GM08714 (cell line): ENCODE measurements at regions not wholly inside any gene's neighbourhood (a gene's known extent, or its start where the extent isn't known, plus 50 kb on each side); places are given as distances from the start of the nearest gene placed in this dataset.

Source experiments
- H3K4me3 ChIP-seq: fragments of 200-500 bp; sonication (Bioruptor generic); 2 replicates; pipeline ENCODE4 v1.5.1; 2014; ENCODE audit warnings: mild to moderate bottlenecking, low read length, inconsistent platforms
- ZNF274 ChIP-seq: IDR thresholded peaks from 2 replicates; pipeline ENCODE4 v1.6.1; 2012; ENCODE audit warnings: mild to moderate bottlenecking, low read depth, low read length

- H3K4me3 ChIP-seq: no peak overlapping the region
- TF ChIP-seq ZNF274: no peak
These were observed 1395.0 kb upstream of the ADGRL3 start for GRCh38 chr4:59805176-59805575.

GRCh38 chr4:59814402-59815010 lies 1385.6 kb upstream of the ADGRL3 start:
- no peak overlapping the region for H3K4me3 ChIP-seq
- TF ChIP-seq ZNF274: no peak

GRCh38 chr4:59818656-59819055 lies 1381.5 kb upstream of the ADGRL3 start:
- TF ChIP-seq ZNF274: no peak
- peak overlapping the region; percentile 41; the same call in 1 of the 2 replicates for H3K4me3 ChIP-seq

GRCh38 chr4:59823311-59823710 lies 1376.8 kb upstream of the ADGRL3 start:
- H3K4me3 ChIP-seq: no peak overlapping the region
- TF ChIP-seq ZNF274: no peak

- no peak for TF ChIP-seq ZNF274
- no peak overlapping the region for H3K4me3 ChIP-seq
These were observed 1375.0 kb upstream of the ADGRL3 start for GRCh38 chr4:59825104-59825503.

GRCh38 chr4:59831746-59832145 lies 1368.4 kb upstream of the ADGRL3 start:
- no peak overlapping the region for H3K4me3 ChIP-seq
- no peak for TF ChIP-seq ZNF274

- H3K4me3 ChIP-seq: no peak overlapping the region
- no peak for TF ChIP-seq ZNF274
These were observed 1365.2 kb upstream of the ADGRL3 start for GRCh38 chr4:59834943-59835342.

GRCh38 chr4:59837751-59838150 lies 1362.4 kb upstream of the ADGRL3 start:
- TF ChIP-seq ZNF274: no peak
- no peak overlapping the region for H3K4me3 ChIP-seq

GRCh38 chr4:59838236-59838635 lies 1361.9 kb upstream of the ADGRL3 start:
- no peak overlapping the region for H3K4me3 ChIP-seq
- TF ChIP-seq ZNF274: no peak

- H3K4me3 ChIP-seq: no peak overlapping the region
- no peak for TF ChIP-seq ZNF274
These were observed 1358.4 kb upstream of the ADGRL3 start for GRCh38 chr4:59841698-59842097.

- no peak for TF ChIP-seq ZNF274
- H3K4me3 ChIP-seq: no peak overlapping the region
These were observed 1351.7 kb upstream of the ADGRL3 start for GRCh38 chr4:59848457-59848856.

- H3K4me3 ChIP-seq: no peak overlapping the region
- TF ChIP-seq ZNF274: no peak
These were observed 1344.3 kb upstream of the ADGRL3 start for GRCh38 chr4:59855630-59856352.

- H3K4me3 ChIP-seq: no peak overlapping the region
- no peak for TF ChIP-seq ZNF274
These were observed 1331.1 kb upstream of the ADGRL3 start for GRCh38 chr4:59869056-59869455.

- no peak overlapping the region for H3K4me3 ChIP-seq
- TF ChIP-seq ZNF274: no peak
These were observed 1330.6 kb upstream of the ADGRL3 start for GRCh38 chr4:59869559-59869958.

GRCh38 chr4:59881632-59882031 lies 1318.5 kb upstream of the ADGRL3 start:
- H3K4me3 ChIP-seq: no peak overlapping the region
- TF ChIP-seq ZNF274: no peak

- H3K4me3 ChIP-seq: no peak overlapping the region
- no peak for TF ChIP-seq ZNF274
These were observed 1295.8 kb upstream of the ADGRL3 start for GRCh38 chr4:59904331-59904730.

- TF ChIP-seq ZNF274: no peak
- H3K4me3 ChIP-seq: no peak overlapping the region
These were observed 1279.7 kb upstream of the ADGRL3 start for GRCh38 chr4:59920416-59920815.
